NCI-H82 (cell line): ENCODE measurements at regions not wholly inside any gene's neighbourhood (a gene's known extent, or its start where the extent isn't known, plus 50 kb on each side); places are given as distances from the start of the nearest gene placed in this dataset.
"Not testable (repeated sequence)": the region's sequence is repeated elsewhere in the genome, so short reads cannot be mapped to it uniquely, and the experiment has no call there.

ENCODE experiments used
- DNase-seq: peaks from one replicate; lab custom pipeline; 2025; lab: John Stamatoyannopoulos, UW

DNA sequence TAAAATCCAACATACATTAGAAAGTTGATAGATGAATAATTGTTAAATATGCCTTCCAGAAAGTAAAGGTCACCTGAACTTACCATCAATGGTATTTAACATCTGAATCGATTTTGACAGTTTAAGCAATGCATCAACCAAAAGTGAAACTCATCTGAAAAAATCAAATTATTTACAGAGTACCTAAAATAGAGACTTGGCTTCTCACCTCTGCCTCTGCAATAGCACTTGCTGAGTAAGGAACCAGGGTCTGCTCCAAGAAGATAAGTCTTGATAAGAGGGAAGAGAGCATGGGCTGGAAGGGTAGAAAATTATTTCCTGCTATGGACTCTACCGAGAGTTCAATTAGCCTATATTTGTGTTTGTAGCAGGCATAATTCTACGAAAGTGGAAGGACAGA is 868.3 kb downstream of the STIM2 start:
- DNase-seq: no peak

- DNase-seq: no peak
Observed at GRCh38 chr4:27742816-27743215, 882.2 kb downstream of the STIM2 start.

- no peak for DNase-seq
Observed at GRCh38 chr4:27759611-27760575, 899.3 kb downstream of the STIM2 start.

DNA sequence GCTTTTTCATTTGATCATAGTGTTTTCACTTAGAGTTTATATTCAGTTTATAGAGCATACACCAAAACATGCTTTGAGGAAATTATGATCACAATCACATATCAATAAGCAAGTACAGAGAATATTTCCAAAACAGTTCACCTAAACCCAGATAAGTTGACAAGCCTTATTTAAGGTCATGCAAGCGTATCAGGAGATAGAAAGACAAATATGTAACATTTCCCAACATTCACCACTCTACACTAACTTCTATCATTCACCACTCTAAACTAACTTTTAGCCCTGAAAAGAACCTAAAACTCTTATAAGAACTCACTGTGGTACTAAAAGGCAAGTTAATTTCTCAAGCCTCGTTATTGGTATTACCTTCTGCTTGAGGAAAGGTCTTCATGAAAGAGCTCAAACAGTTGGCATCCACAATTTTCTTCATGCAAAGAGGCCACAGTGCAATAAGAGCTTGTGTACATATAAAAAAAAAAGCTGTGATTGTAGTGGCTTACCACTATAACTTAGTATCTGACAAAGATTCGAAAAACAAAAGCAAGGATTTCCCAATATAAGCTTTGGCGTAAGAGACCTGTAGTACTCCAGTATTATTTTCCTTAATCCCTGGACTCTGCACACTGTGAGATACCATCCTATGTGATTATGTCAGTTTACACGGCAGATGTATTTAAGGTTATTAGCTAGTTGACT is 903.3 kb downstream of the STIM2 start:
- DNase-seq: peak; percentile 22

DNA sequence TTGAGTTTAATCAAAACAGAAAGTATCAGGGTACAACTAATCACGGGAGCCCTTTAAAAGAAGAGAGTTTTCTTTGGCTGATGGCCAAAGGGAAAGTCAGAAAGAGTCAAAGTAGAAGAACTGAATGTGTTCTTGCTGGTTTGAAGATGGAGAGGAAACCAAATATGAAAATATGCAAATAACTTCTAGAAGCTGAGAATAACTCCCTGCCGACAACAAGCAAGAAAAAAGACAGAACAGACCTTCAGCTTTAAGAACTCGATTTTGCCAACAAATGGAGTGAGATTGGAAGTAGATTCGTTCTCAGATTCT is 903.8 kb downstream of the STIM2 start:
- no peak for DNase-seq

DNA sequence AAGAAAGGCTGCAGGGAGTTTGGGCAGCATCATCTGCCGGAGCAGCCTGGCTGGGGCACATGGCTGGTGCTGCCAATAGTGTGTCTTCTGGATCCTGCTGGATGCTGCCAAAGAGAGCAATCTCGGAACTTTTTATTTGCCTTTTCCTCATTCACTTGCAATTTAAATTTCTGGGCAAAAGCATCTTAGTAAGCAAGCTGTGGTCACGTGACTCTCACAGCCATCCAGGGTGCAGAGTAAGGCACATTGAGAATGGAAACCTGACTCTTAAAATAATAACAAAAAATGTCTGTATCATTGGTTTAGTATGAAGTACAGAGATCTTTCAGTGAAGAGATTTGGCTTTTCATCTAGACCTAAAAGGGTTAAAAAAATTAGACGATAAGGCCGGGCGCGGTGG is 910.3 kb downstream of the STIM2 start:
- no peak for DNase-seq

GRCh38 chr4:27775156-27775555 is 914.5 kb downstream of the STIM2 start:
- DNase-seq: peak; percentile 1

DNA sequence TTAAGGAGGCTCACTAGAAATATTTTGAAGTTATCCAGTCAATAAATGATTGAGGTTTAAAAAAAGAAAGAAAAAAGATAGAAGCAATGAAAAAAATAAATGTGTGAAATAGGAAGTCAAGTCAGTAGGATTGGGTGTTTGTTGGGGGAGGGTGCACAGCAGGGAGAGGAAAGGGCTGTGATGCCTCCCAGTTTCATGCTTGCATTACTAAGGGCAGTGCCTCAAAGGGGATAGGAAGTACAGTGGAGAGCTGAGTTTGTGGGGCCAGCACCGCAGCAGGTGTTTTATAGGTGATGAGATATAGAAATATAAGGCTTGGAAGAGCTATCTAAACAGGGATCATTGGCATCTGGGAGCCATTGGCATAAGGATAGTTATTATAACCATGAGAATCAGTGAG is 919.2 kb downstream of the STIM2 start:
- no peak for DNase-seq

- no peak for DNase-seq
Observed at GRCh38 chr4:27787195-27787594, 926.6 kb downstream of the STIM2 start.

DNA sequence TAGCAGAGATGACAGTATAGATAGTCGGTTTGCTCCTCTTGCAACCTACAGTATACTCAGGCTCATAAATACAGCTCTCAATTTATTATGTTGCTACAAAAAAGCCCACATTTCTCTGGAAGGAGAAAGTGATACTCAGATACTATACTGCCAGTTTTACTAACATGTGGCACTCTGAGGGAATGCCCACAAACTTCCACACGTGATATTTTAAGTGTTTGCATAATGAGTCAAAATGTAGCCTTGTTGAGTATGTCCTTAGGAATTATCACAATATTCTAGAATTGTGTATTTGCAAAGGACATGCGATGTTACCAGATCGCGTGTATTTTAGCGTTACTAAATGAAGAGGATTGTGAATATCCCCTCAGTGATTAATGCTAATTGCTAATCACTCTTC is 929.1 kb downstream of the STIM2 start:
- DNase-seq: no peak

GRCh38 chr4:27790911-27791310 is 930.3 kb downstream of the STIM2 start:
- DNase-seq: no peak

DNA sequence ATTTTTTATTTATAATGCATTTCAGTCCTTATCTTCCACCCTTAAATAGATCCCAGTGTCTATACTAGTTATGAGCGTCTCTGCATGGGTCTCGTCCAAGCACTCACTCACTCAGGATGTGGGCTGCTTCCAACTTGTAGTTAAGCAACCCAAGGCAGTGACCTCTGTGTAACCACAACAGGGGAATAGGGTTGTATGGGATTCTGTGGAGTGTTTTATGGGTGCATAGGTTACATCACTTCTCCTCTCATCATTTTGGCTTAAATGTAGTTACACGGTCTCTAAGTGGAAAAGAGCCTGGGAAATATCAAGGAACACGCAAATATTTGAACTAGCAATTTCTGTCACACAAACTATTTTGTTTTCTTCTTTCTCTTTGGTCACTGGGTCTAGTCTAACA is 931.0 kb downstream of the STIM2 start:
- DNase-seq: no peak

DNA sequence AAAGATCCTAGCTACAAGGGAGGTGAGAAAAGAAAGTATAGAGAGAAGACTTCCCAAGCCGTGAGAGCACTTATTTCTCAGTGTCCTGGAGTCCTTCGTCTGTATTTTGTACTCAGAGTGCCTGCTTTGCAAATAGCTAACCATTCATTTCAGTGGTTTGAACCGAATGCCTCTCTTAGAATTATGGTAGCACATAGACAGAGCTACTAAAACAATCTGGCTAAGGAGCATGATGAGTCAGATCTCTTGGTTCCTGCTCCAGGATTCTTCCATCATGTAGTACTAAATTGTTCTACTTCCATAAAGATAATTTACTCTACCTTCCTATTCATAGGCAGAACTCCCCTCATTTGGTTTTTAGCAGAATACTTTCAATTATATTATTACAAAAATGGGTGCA is 946.6 kb downstream of the STIM2 start:
- no peak for DNase-seq

- no peak for DNase-seq
Observed at GRCh38 chr4:27811948-27812347, 951.3 kb downstream of the STIM2 start.

GRCh38 chr4:27813226-27813625 is 952.6 kb downstream of the STIM2 start:
- DNase-seq: not testable (repeated sequence)

DNA sequence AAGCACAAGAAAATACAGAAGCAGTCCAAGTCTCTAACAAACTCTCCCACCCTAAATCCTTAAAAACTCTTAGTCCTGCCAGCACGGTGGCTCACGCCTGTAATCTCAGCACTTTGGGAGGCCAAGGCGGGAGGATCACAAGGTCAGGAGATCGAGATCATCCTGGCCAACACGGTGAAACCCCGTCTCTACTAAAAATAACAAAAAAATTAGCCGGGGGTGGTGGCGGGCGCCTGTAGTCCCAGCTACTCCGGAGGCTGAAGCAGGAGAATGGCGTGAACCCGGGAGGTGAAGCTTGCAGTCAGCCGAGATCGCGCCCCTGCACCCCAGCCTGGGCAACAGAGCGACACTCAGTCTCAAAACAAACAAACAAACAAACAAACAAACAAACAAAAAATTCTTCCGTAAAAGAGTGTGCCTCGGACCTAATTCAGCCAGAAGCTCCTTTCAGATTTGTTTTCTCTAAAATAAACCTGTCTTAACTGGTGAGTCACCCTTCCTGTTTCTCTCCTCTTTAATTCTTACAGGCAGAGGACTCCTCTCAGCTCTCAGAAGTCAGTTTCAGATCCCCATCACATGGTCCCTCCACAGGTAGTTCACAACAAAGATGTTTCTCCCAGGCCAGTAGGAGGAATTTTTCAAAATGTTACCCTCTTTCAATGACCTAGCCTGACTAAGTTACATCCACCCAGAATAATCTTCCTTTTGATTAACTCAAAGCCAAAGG is 953.2 kb downstream of the STIM2 start:
- not testable (repeated sequence) for DNase-seq

DNA sequence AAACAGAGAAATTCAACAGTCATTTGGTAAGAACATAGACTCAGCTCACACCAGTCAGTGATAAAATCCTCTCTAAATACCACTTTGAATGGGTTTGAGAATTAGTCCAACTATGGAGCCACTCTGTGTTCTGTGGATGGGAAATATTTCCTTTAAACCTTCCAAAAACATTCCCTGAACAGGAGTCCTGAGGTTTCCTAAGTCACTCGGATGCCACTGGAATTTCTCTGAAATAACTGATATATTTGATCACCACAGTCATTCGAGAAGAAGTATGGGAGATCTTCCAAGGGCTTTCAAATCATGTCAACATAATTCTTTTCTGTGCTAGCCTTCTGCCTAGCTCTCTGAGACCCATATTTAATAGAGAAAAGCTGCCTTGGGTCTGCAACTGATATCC is 958.6 kb downstream of the STIM2 start:
- no peak for DNase-seq

DNA sequence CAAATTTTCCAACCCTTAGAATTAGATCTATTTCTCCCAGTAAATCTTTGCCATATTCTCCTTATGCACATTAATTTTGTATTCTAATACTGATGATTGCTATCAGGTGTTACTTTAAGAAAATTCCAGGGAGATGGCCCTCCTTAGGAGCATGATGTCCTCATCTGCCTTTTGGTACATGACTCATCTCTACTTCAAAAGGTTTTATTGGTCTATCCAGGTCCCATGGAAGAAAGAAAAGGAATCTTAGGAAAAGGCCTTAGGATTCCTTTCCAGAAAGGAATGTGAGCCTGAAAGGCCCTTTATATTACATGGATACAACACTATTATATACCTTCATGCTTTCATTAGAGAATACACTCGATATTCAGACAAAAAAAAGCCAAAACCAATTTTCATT is 968.2 kb downstream of the STIM2 start:
- no peak for DNase-seq

GRCh38 chr4:27830251-27830650 is 969.6 kb downstream of the STIM2 start:
- DNase-seq: no peak

GRCh38 chr4:27835851-27836250 is 975.2 kb downstream of the STIM2 start:
- DNase-seq: no peak

DNA sequence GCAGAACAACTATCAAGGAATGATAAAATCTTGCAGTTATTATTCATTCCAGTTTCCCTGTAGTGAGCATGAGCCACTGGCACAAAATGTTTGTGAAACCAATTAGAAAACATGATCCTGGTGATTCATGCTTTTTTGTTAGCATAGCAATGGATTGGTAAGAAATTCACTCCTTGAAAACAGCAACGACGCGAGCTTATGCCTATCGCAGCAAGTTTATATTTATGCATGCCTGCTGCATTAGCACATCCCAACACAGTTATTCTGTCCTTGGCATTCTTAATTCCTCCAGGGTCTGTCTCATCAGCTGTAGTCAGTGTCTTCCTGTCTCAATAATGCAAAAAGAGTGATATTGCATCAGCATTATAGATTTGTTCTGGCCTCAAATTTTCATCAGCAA is 975.9 kb downstream of the STIM2 start:
- DNase-seq: no peak

DNA sequence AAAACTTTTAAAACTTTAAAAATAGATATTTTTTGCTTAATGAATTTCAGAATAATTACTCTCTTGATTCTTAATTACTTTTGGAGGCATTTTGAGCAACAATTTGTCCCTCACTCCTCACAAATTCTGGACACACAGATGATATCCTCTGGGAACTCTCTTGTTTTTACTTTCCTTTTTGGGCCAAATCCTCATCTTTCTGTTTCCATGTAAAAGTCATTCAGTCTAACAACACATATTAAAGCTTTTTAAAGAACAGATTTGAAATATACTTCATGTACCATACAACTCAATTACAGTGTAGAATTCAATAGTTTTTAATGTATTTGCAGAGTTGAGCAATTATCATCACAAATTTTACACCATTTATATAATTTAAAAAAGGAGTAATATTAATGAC is 983.1 kb downstream of the STIM2 start:
- no peak for DNase-seq

DNA sequence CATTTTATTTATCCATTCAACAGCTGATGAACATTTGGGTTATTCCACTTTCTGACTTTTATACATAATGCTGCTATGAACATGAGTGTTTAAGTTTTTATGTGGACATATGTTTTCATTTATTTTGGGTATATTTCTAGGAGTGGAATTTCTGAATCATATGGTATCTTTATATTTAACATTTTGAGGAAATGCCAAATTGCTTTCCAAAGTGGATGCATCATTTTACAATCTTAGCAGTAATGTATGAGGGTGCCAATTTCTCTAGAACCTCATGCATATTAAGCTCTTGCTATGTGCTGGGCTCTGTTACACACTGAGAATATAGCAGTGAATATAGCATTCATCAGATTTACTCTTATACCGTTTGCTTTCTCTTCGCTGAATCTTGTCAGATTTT is 983.7 kb downstream of the STIM2 start:
- no peak for DNase-seq
